ENCODE measurements at regions not wholly inside any gene's neighbourhood (a gene's known extent, or its start where the extent isn't known, plus 50 kb on each side); places are given as distances from the start of the nearest gene placed in this dataset.

DNA sequence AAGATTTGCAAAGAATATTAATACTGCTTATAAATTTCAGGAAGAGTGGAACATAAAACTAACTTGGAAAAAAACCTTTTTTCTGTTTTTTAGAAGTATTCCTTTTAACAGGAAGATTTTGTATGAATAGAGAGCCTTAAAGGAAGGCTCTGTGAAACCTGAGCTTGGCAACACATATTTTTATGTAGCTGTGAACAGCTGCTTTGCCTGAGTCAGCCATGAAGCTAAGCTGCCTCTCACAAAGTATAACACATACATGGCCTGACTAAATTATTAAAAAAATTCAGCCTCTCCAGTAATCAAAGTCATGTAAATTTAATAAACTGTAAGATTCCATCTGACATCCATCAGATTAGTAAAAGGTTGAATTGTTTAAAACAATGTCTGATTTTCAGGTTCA is 547.5 kb downstream of the ELAVL2 start:
- Histone ChIP-seq H3K27me3 (ENCODE audit: control insufficient read depth, low read length) (no peaks in the 10 kb centered on the region), H3K4me1 (ENCODE audit: control insufficient read depth, low read length) (no peaks in the 10 kb centered on the region), H3F3A (ENCODE audit: control insufficient read depth, insufficient read depth) (no peaks in the 10 kb centered on the region), H3K79me2 (ENCODE audit: control insufficient read depth, low read length) (no peaks in the 10 kb centered on the region), H4K20me1 (ENCODE audit: control insufficient read depth, insufficient read depth, low read depth, low read length) (no peaks in the 10 kb centered on the region), H3K4me2 (ENCODE audit: low read length) (no peak overlapping the region), H3K27ac (ENCODE audit: low read depth, low read length) (no peak overlapping the region), H3K9me3 (ENCODE audit: control insufficient read depth, insufficient read depth, low read length) (no peaks in the 10 kb centered on the region), H3K9me2 (replicated peaks; ENCODE audit: control insufficient read depth, low read length) (no peaks in the 10 kb centered on the region), H3K36me3 (ENCODE audit: control insufficient read depth, low read length) (no peaks in the 10 kb centered on the region), H3K4me3 (ENCODE audit: low read length) (no peak overlapping the region)
- TF ChIP-seq, protein P1, sequence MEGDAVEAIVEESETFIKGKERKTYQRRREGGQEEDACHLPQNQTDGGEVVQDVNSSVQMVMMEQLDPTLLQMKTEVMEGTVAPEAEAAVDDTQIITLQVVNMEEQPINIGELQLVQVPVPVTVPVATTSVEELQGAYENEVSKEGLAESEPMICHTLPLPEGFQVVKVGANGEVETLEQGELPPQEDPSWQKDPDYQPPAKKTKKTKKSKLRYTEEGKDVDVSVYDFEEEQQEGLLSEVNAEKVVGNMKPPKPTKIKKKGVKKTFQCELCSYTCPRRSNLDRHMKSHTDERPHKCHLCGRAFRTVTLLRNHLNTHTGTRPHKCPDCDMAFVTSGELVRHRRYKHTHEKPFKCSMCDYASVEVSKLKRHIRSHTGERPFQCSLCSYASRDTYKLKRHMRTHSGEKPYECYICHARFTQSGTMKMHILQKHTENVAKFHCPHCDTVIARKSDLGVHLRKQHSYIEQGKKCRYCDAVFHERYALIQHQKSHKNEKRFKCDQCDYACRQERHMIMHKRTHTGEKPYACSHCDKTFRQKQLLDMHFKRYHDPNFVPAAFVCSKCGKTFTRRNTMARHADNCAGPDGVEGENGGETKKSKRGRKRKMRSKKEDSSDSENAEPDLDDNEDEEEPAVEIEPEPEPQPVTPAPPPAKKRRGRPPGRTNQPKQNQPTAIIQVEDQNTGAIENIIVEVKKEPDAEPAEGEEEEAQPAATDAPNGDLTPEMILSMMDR (IDR thresholded peaks at IDR 0.05; ENCODE audit: low read depth, low read length, poor library complexity, severe bottlenecking): no peak
- no peak for TF ChIP-seq EZH2phosphoT487 (IDR thresholded peaks at IDR 0.05; ENCODE audit: borderline replicate concordance, low read length)

- H3F3A ChIP-seq (ENCODE audit: control insufficient read depth, insufficient read depth): no peaks in the 10 kb centered on the region
- H3K4me3 ChIP-seq (ENCODE audit: low read length): no peak overlapping the region
- H3K9me2 ChIP-seq (replicated peaks; ENCODE audit: control insufficient read depth, low read length): no peaks in the 10 kb centered on the region
- H3K27me3 ChIP-seq (ENCODE audit: control insufficient read depth, low read length): no peaks in the 10 kb centered on the region
- H3K79me2 ChIP-seq (ENCODE audit: control insufficient read depth, low read length): no peaks in the 10 kb centered on the region
- no peaks in the 10 kb centered on the region for H3K9me3 ChIP-seq (ENCODE audit: control insufficient read depth, insufficient read depth, low read length)
- H3K4me1 ChIP-seq (ENCODE audit: control insufficient read depth, low read length): no peaks in the 10 kb centered on the region
- TF ChIP-seq, protein P1 (IDR thresholded peaks at IDR 0.05; ENCODE audit: low read depth, low read length, poor library complexity, severe bottlenecking): no peak
- TF ChIP-seq EZH2phosphoT487 (IDR thresholded peaks at IDR 0.05; ENCODE audit: borderline replicate concordance, low read length): no peak
- no peak overlapping the region for H3K27ac ChIP-seq (ENCODE audit: low read depth, low read length)
- H3K36me3 ChIP-seq (ENCODE audit: control insufficient read depth, low read length): no peaks in the 10 kb centered on the region
- no peaks in the 10 kb centered on the region for H4K20me1 ChIP-seq (ENCODE audit: control insufficient read depth, insufficient read depth, low read depth, low read length)
- H3K4me2 ChIP-seq (ENCODE audit: low read length): no peak overlapping the region
Observed at GRCh38 chr9:23287390-23287789, 538.6 kb downstream of the ELAVL2 start.

- Histone ChIP-seq H3K9me3 (ENCODE audit: control insufficient read depth, insufficient read depth, low read length) (no peaks in the 10 kb centered on the region), H3K4me2 (ENCODE audit: low read length) (no peak overlapping the region), H3K27me3 (ENCODE audit: control insufficient read depth, low read length) (no peaks in the 10 kb centered on the region), H4K20me1 (ENCODE audit: control insufficient read depth, insufficient read depth, low read depth, low read length) (no peaks in the 10 kb centered on the region), H3K4me3 (ENCODE audit: low read length) (no peak overlapping the region), H3K36me3 (ENCODE audit: control insufficient read depth, low read length) (no peaks in the 10 kb centered on the region), H3K79me2 (ENCODE audit: control insufficient read depth, low read length) (no peaks in the 10 kb centered on the region), H3F3A (ENCODE audit: control insufficient read depth, insufficient read depth) (no peaks in the 10 kb centered on the region), H3K27ac (ENCODE audit: low read depth, low read length) (no peak overlapping the region), H3K4me1 (ENCODE audit: control insufficient read depth, low read length) (no peaks in the 10 kb centered on the region), H3K9me2 (replicated peaks; ENCODE audit: control insufficient read depth, low read length) (no peaks in the 10 kb centered on the region)
- TF ChIP-seq, protein P1 (IDR thresholded peaks at IDR 0.05; ENCODE audit: low read depth, low read length, poor library complexity, severe bottlenecking): no peak
- no peak for TF ChIP-seq EZH2phosphoT487 (IDR thresholded peaks at IDR 0.05; ENCODE audit: borderline replicate concordance, low read length)
Observed at GRCh38 chr9:23288545-23288944, 537.5 kb downstream of the ELAVL2 start.

DNA sequence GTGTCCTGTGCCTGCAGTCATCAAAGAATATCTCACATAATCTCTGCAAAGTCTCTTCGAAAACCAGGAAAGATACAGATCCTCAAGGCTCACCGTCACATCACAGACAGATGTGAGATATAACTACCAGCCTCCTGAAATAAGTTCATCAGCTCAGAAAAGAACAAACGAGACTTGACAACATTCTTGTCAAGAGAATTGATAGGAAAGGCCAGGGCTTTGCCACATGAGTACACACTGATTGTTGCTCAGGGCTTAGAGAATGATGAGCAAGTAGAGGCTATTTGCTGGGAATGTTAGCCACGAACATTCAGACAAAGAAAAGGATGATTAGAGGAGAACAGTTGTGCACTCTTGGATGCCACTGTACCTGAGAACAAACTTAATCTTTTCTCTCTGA is 535.1 kb downstream of the ELAVL2 start:
- Histone ChIP-seq H3K9me3 (ENCODE audit: control insufficient read depth, insufficient read depth, low read length) (no peaks in the 10 kb centered on the region), H3K4me1 (ENCODE audit: control insufficient read depth, low read length) (no peaks in the 10 kb centered on the region), H3K9me2 (replicated peaks; ENCODE audit: control insufficient read depth, low read length) (no peaks in the 10 kb centered on the region), H4K20me1 (ENCODE audit: control insufficient read depth, insufficient read depth, low read depth, low read length) (no peaks in the 10 kb centered on the region), H3F3A (ENCODE audit: control insufficient read depth, insufficient read depth) (no peaks in the 10 kb centered on the region), H3K27ac (ENCODE audit: low read depth, low read length) (no peak overlapping the region), H3K27me3 (ENCODE audit: control insufficient read depth, low read length) (no peaks in the 10 kb centered on the region), H3K4me3 (ENCODE audit: low read length) (no peak overlapping the region), H3K79me2 (ENCODE audit: control insufficient read depth, low read length) (no peaks in the 10 kb centered on the region), H3K36me3 (ENCODE audit: control insufficient read depth, low read length) (no peaks in the 10 kb centered on the region), H3K4me2 (ENCODE audit: low read length) (no peak overlapping the region)
- TF ChIP-seq EZH2phosphoT487 (IDR thresholded peaks at IDR 0.05; ENCODE audit: borderline replicate concordance, low read length): no peak
- TF ChIP-seq, protein P1 (IDR thresholded peaks at IDR 0.05; ENCODE audit: low read depth, low read length, poor library complexity, severe bottlenecking): no peak

Data from DOHH2 (cell line).